Glutamatergic neuron (in vitro differentiated cells): ENCODE measurements at regions not wholly inside any gene's neighbourhood (a gene's known extent, or its start where the extent isn't known, plus 50 kb on each side); places are given as distances from the start of the nearest gene placed in this dataset.

Source experiments
- DNase-seq: peaks from one replicate; pipeline ENCODE4 v3.0.0; 2022
- H3K27ac Mint-ChIP-seq: one replicate; pipeline ENCODE4 v1.8.0; 2020; ENCODE audit warnings: mild to moderate bottlenecking, mixed read lengths, inconsistent platforms; ENCODE audit not compliant: unreplicated experiment
- H3K27me3 Mint-ChIP-seq: one replicate; pipeline ENCODE4 v1.8.0; 2020; ENCODE audit warnings: mild to moderate bottlenecking, moderate library complexity, mixed read lengths, inconsistent platforms; ENCODE audit not compliant: unreplicated experiment
- H3K36me3 Mint-ChIP-seq: one replicate; pipeline ENCODE4 v1.8.0; 2020; ENCODE audit warnings: mild to moderate bottlenecking, mixed read lengths, inconsistent platforms; ENCODE audit not compliant: unreplicated experiment
- H3K4me1 Mint-ChIP-seq: one replicate; pipeline ENCODE4 v1.8.0; 2020; ENCODE audit warnings: mild to moderate bottlenecking, low read depth, mixed read lengths, inconsistent platforms; ENCODE audit not compliant: unreplicated experiment
- H3K4me3 Mint-ChIP-seq: one replicate; pipeline ENCODE4 v1.8.0; 2020; ENCODE audit warnings: mild to moderate bottlenecking, mixed read lengths, inconsistent platforms; ENCODE audit not compliant: unreplicated experiment
- H3K9me3 Mint-ChIP-seq: one replicate; pipeline ENCODE4 v1.8.0; 2020; ENCODE audit warnings: mild to moderate bottlenecking, moderate library complexity, mixed read lengths, inconsistent platforms; ENCODE audit not compliant: unreplicated experiment
- TF ChIP-seq, protein P1 (sequence below): fragments of 200-600 bp; sonication (generic); IDR thresholded peaks from one replicate; pipeline ENCODE4 v1.5.0; 2021; ENCODE audit not compliant: partially characterized antibody, unreplicated experiment

GRCh38 chr16:73265124-73265837 is 217.4 kb upstream of the ZFHX3 start:
- Mint-ChIP-seq H3K27me3 (no peaks in the 10 kb centered on the region), H3K4me1 (no peaks in the 10 kb centered on the region), H3K4me3 (no peak overlapping the region), H3K36me3 (peaks cover 4% of the 10 kb centered on the region), H3K9me3 (peaks cover 2% of the 10 kb centered on the region), H3K27ac (no peak overlapping the region)
- no peak for DNase-seq
- TF ChIP-seq, protein P1, sequence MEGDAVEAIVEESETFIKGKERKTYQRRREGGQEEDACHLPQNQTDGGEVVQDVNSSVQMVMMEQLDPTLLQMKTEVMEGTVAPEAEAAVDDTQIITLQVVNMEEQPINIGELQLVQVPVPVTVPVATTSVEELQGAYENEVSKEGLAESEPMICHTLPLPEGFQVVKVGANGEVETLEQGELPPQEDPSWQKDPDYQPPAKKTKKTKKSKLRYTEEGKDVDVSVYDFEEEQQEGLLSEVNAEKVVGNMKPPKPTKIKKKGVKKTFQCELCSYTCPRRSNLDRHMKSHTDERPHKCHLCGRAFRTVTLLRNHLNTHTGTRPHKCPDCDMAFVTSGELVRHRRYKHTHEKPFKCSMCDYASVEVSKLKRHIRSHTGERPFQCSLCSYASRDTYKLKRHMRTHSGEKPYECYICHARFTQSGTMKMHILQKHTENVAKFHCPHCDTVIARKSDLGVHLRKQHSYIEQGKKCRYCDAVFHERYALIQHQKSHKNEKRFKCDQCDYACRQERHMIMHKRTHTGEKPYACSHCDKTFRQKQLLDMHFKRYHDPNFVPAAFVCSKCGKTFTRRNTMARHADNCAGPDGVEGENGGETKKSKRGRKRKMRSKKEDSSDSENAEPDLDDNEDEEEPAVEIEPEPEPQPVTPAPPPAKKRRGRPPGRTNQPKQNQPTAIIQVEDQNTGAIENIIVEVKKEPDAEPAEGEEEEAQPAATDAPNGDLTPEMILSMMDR: no peak

DNA sequence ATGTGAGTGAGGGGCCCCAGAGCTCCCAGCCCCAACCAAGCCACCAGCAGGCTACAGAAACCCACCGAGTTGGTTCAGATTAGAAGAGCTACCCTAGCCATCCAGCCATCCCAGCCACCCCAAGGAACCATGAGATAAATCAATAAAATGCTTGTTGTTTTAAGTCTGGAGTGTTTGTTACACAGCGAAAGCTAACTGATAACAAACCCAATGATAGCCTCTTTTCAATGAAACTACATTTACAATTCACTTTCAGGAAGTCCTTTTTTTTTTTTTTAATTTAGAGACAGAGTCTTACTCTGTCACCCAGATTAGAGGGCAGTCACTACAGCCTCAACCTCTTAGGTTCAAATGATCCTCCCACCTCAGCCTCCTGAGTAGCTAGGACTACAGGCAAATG is 215.0 kb upstream of the ZFHX3 start:
- no peak overlapping the region for H3K27ac Mint-ChIP-seq
- H3K27me3 Mint-ChIP-seq: no peaks in the 10 kb centered on the region
- H3K36me3 Mint-ChIP-seq: peaks cover 4% of the 10 kb centered on the region
- H3K4me1 Mint-ChIP-seq: no peaks in the 10 kb centered on the region
- TF ChIP-seq, protein P1: no peak
- H3K4me3 Mint-ChIP-seq: no peak overlapping the region
- H3K9me3 Mint-ChIP-seq: peaks cover 2% of the 10 kb centered on the region
- no peak for DNase-seq

GRCh38 chr16:73255031-73255430 is 207.1 kb upstream of the ZFHX3 start:
- DNase-seq: no peak
- TF ChIP-seq, protein P1: no peak
- H3K36me3 Mint-ChIP-seq: no peaks in the 10 kb centered on the region
- no peaks in the 10 kb centered on the region for H3K9me3 Mint-ChIP-seq
- H3K4me3 Mint-ChIP-seq: no peak overlapping the region
- H3K4me1 Mint-ChIP-seq: no peaks in the 10 kb centered on the region
- H3K27me3 Mint-ChIP-seq: no peaks in the 10 kb centered on the region
- H3K27ac Mint-ChIP-seq: no peak overlapping the region

GRCh38 chr16:73253922-73254480 is 206.1 kb upstream of the ZFHX3 start:
- H3K4me1 Mint-ChIP-seq: no peaks in the 10 kb centered on the region
- H3K36me3 Mint-ChIP-seq: no peaks in the 10 kb centered on the region
- no peak for DNase-seq
- TF ChIP-seq, protein P1: no peak
- no peaks in the 10 kb centered on the region for H3K9me3 Mint-ChIP-seq
- H3K27ac Mint-ChIP-seq: no peak overlapping the region
- no peaks in the 10 kb centered on the region for H3K27me3 Mint-ChIP-seq
- H3K4me3 Mint-ChIP-seq: no peak overlapping the region

DNA sequence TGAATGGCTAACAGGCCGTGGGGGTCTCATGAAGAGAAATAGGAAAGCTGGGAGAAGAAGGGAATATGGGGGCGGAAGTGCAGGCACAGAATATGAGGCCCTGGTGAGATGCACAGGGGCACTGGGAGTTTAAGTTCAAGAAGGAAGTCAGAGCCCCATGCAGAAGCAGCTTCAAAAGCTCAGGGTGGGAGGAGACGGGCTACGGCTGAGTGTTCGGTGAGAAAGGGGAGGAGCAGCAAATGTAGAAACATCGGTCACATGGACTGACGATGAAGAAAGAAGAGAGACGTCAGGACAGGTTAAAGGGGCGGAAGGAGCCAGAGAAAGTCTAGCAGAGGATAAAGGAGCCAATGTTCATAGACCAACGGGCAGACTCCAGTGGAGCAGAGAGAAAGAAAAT is 204.5 kb upstream of the ZFHX3 start:
- no peak overlapping the region for H3K27ac Mint-ChIP-seq
- H3K4me1 Mint-ChIP-seq: no peaks in the 10 kb centered on the region
- TF ChIP-seq, protein P1: no peak
- H3K4me3 Mint-ChIP-seq: no peak overlapping the region
- H3K9me3 Mint-ChIP-seq: no peaks in the 10 kb centered on the region
- no peaks in the 10 kb centered on the region for H3K27me3 Mint-ChIP-seq
- H3K36me3 Mint-ChIP-seq: no peaks in the 10 kb centered on the region
- no peak for DNase-seq
